Posterior vena cava (tissue), 2 donors: ENCODE measurements at regions not wholly inside any gene's neighbourhood (a gene's known extent, or its start where the extent isn't known, plus 50 kb on each side); places are given as distances from the start of the nearest gene placed in this dataset.

ENCODE experiments used
- DNase-seq: peaks from one replicate; pipeline ENCODE4 v3.0.0-alpha.2; 2020; ENCODE audit warnings: low spot score
- intact Hi-C, 2 donors: fragments of 100-400 bp; cut with DNase I; formaldehyde crosslinking; loops; one replicate each; pipeline versions ENCODE4 v1.14.1 to v1.14.2; 2022 to 2023
- donor health status: DM: yes; HTN: yes; CAD: no.
- donor health status: DM: yes; HTN: yes; CAD: no.

DNA sequence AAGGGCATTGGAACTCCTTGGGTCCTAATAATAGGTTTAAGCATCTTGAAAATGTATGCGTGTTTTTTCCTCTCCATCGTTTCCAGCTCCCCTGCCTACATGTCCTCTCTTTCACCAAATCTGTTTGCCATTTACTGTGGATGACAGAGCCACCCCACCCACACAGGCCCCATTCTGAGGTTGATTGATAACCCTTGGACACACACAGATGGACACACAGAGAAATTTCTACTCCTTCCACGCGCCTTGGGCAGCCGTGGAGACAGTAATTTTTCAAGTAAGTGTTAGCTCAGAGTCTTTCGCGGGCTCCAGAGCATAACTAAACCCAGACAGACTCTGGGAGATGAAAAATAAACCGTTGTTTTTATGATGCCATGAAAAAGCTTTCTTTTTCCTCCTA is 103.3 kb upstream of the NLRP1 start:
- intact Hi-C loops, result no loop called here

DNA sequence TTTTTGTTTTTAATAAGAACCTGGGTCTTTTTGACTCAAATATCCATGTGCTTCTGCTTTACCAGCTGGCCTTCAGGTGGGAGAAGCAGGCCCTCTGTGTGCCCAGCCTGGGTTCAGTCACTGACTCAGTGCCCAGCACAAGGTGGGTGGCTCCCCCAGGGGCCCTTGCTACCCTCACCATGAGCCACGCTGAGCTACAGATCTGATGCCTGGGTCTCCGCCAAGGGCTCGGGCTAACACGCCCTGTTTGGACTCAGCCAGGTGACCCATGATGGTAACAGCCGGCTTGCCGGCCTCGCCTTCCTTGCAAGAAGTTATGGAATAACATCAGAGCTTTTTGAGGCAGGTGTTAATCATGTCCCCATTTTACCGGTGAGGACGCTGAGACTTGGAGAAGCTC is 109.5 kb upstream of the NLRP1 start:
- no peak for DNase-seq
- intact Hi-C loops, result no loop called here

More for the DNA sequence above, 103.3 kb upstream of the NLRP1 start:
- no peak for DNase-seq

DNA sequence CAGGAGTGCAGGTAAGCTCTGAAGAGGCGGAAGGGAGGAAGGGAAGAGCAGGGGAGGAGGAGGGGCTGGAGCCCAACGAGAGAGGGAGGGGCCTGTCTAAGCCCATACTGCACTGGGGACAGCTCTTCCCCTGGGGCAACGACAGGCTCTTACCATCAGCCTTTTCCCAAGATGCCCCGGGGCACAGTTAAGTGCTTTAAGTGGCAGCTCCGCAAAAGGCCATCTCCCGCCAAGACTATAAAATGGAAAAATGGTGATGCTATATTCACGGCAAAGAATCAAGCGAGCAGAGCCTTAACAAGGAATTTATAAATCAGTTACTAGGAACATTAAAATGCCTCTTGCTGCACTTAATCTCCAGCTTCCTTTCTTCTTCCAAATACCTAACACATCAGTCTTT is 110.2 kb upstream of the NLRP1 start:
- intact Hi-C loops, result no loop called here
- DNase-seq, result no peak

DNA sequence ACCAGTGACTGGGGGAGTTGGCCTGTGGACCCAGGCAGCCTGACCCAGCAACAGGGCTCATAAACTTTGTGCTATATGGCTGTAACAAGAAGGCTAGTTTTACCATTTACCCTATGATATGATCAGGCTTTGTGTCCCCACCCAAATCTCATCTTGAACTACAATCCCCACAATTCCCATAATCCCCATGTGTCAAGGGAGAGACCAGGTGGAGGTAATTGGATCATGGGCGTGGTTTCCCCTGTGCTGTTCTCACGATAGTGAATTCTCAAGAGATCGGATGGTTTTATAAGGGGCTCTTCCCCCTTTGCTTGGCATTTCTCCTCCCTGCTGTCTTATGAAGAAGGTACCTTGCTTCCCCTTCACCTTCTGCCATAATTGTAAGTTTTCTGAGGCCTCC is 111.2 kb upstream of the NLRP1 start:
- no peak for DNase-seq
- intact Hi-C loops, result no loop called here

DNA sequence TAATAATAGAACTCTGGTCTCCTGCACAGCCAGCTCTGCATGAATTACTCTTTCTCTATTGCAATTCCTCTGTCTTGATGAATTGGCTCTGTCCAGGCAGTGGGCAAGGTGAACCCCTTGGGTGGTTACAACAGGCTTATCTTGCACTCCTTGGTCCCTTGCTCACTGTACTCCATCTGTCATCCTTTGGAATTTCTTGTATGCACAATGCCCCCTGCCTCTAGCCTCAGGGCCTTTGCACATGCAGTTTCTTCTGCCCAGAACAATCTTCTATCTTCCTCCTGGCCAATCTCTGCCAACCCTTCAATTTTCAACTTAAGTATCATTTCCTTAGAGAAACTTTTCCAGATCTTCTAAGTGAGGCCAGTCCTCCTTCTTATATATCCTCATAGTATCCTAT is 114.7 kb upstream of the NLRP1 start:
- intact Hi-C loops, result no loop called here
- no peak for DNase-seq

DNA sequence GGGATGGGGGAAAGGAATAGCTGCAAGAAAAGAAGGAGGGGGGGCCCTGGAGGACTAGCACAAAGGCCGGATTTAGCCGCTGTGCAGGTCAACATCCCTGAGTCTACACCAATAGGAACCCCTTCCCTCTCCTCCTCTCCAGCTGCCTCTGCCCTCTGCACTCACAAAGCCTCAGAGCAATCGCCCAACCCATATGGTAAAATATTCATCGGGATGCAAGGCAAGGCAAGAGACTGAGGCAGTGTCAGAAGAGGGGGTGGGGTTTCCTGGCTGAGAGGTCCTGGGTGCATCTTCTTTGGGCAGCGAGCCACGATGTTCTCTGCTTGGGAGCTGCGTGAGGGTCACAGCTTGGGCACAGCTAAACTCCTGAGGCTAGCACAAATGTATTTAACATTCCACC is 115.5 kb upstream of the NLRP1 start:
- DNase-seq, result no peak
- intact Hi-C loops, result no loop called here

DNA sequence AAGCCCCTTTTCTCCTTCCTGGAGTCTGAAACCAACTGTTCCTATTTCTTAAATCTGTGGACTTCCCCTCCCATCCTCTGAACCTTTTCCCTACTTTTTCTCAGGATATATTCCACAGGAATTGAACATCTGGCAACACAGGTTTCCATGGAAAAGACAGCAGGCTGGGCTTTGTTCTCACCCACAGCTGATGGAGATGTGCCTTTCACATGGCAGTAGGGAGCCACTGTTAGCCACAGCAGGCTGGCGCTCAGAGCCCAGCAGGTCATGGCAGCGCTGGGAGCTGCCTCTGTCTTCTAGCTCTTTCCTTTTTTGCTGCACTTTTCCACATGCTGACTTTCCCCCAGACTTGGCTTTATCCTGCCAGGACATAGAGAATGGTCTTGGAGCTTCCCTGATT is 116.4 kb upstream of the NLRP1 start:
- DNase-seq, result no peak
- intact Hi-C loops, result no loop called here

DNA sequence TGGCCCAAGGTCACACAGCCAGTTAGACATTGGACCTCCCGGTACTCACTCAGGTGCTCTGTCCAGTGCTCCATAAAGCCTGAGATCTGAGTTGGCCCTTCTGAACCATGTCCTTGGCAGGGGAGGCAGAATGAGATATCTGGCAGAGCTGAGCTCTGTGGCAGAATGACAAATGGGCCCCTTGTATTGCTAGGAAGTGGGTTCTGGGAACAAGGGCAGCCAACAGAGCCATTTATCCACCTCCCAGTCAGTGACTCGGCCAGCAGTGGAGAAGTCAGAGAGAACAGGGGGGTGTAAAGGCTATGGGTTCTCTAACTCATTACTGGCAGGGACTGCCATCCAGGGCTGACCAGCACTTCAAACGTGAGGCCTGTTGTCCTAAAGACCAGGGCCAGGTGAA is 117.1 kb upstream of the NLRP1 start:
- intact Hi-C loops, result no loop called here
- no peak for DNase-seq

DNA sequence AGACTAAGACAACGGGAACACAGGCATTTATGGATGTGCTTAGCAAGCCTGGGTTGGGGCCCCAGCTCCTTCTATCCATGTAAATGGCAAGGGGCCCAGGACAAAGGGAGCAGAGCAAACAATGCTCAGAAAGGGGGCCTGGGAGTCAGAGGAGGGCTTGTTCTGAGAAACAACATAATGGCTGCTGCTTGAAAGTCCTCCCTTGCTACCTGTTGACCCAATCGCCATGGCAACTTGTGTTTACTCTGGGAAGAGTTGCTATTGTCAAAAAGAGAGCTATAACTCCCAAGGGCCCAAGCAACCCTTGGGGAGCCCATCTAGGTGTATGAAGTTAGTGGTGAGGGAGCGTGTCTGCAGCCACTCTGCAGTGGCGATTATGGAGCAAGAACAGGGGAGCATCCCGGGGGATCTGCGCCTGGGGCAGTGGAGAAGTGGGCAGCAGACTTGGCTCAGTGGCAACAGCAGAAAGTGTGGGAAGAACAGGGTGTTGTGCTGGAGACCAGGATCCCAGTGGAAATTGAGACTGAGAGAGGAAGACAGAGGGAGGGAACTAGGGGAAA is 118.7 kb upstream of the NLRP1 start:
- intact Hi-C loops, result no loop called here
- DNase-seq, result no peak

DNA sequence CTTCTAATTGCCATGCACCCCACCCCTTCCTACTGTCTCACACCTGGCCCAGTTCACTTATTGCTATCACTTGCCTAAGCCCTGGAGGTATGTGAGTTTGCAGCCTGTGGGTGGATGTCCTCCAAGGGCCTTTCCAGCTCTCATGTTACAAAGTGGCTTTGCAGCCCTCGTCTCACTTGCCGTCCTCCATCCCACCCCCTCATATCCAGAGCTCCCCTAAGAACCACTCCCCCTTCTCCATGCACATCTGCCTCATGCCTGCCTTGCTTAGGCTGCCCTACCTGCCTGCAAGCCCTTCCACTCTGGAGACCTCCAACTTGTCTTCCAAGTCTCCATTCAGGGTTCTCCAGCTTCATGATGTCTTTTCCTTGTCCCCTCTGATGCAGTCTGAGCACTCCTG is 119.4 kb upstream of the NLRP1 start:
- intact Hi-C loops, result no loop called here
- DNase-seq, result no peak

DNA sequence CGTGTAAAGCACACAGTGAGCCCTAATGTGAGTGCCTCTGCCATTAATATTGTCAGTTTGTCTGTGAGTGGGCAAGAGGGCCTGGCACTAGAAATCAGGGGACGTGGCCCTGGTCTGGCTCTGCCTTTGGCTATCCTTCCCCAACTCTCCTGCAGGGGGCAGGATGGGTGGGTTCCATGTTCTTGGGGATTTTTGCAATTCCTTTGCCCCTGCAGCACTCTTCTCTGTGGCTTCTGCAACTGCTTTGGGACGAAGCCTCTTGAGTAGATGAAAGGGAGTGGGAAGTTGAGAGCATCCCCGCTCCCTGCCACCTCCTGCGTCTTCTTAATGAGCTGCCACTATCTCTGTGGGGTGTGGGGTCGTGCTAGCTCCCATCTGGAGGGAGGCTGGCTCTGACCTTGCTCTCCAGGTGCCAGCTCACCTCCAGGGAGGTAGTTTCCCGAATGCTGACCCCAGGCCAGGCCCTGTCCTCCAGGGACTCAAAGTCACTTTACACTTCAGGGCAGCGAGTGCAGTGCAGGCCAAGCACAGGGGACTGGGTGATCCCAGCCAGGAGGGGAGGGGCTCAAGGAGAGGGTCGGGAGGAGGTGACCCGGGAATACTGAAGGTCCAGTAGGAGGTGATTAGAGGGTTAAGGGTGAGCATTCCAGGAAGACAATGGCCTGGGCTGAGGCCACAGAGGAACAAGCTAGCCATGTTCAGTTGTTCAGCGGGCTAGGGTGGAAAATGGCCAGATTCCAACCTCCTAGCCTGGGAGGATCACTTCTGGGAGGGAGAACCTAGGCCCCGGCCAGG is 121.0 kb upstream of the NLRP1 start:
- intact Hi-C loops, result no loop called here

DNA sequence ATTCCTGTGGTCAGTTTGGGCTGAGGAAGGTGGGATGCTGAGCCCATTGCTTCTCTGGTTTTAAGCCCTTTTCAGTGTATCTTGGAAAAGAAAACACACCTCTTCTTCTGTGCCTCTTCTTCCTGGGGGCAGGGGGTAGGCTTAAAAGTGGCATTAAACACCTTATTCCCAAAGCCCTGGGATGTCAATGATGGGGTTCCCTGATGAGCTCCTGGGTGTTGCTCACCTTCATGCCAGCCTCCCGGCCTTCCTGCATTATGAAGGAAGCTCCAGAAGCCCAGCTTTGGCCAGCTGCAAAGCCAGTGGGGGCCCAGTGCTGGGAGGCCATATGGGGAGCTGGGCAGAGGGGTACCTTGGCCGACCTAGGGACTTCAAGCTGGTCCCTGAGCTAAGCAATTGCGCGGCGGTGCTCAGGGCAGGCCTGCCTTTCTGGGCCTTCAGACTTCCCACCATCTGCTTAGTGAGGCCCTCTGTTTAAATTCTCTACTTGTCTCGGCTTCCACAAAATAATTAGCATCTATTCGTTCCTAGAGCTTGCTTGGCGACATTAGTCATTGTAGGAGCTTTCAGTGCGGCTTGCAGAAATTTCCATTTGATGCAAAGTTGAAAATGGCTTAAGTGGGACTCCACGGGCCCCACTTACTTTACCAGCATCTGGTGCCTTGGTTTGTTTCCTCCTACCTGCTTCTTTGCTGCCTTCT is 121.7 kb upstream of the NLRP1 start:
- intact Hi-C loops, result no loop called here
- DNase-seq, result no peak

More for the DNA sequence above, 121.0 kb upstream of the NLRP1 start:
- no peak for DNase-seq

DNA sequence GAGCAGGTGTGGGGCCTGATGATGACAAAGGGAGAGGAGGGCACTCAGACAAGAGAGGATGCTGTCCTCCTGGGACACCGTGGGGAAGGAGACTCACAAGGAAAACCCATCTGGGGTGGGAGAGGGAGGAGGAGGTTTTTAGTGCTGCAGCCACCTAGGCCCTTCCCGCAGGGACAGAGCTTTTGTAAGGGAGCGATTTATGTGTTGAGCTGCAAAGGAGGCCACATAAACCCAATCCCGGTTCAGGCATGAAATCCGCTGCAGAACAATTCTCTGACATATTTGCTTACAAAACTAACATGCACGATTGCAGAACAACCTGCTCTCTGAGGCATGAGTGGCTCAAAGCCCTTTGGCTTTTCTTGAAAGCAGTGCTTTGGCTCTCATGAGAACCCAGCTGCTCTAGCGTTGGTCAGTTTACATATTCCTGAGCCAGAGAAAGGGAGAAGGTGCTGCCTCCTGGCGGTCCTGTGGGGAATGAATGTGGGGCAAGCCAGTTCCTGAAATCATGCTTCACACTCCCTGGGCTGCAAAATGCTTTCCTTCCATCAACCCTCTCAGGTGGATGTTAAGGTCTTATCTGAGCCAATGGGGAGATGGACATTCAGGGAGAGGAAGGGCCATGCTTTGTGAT is 122.4 kb upstream of the NLRP1 start:
- no peak for DNase-seq
- intact Hi-C loops, result no loop called here

DNA sequence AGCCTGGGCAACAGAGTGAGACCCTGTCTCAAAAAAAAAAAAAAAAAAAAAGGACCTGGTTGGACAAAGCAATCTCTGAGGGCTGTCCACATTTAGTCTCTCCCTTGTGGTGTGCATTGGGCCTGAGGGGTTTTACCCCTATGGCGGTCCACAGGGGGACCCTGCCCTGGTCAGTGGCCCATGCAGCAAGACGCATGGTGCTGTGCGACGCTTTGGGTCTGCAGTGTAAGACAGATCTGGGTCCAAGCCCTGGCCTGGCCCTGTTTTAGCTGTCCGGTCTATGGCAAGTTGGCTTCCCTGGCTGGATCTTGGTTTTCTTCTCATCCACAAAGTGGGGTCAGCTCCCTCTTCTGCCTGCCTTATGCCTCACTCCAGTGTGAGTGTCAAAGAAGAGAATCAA is 123.2 kb upstream of the NLRP1 start:
- intact Hi-C loops, result no loop called here
- DNase-seq, result no peak

DNA sequence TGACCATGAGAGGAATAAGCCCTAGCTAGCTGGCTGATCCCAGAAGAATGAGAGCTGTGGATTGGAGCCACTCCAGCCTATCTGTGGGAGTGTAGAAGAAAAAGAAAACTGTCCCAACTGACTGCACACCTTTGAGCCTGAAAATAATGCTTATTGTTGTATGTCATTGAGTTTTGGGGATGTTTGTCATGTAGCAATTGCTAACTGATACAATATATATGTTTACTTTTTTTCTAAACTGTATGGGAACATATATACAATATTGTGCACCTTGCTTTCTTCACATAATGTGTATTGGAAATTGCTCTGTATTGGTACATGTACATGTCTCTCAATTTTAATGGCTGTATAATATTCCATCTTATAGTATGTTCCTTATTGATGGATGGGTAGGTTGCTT is 124.0 kb upstream of the NLRP1 start:
- DNase-seq, result no peak
- intact Hi-C loops, result no loop called here

DNA sequence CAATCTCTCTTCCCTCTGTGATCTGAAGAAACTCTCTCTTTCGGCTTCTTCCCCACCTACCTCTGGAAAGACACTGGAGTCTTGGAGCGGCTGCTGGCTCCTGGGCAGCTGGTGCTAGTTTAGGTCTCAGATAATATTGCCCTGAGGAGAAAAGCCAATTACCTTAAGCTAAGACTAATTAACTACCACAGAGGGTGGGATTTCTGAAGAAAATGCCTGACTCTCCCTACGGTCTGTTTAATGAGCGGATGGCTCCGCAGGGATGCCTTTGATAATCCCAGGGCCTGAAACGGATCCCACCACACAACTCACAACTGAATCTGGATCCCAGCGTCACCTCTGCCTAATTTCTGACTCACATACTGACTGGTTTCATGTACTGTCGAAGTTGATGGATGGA is 127.0 kb upstream of the NLRP1 start:
- intact Hi-C loops, result no loop called here
- no peak for DNase-seq

DNA sequence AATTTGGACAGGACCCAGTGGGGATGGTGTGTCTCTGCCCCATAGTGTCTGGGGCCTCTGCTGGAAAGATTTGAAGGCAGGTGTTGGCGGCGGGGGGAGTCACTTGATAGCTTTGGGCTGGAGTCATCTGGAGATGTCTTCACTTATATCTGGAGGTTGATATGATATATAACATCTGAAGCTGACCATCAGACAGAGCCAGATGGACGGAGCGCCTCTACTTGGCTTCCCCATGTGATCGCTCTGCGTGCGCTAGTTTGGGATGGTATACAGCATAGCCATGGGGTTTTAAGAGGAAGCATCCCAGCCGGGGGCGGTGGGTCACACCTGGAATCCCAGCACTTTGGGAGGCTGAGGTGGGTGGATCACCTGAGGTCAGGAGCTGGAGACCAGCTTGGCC is 130.7 kb upstream of the NLRP1 start:
- intact Hi-C loops, result no loop called here
- no peak for DNase-seq

DNA sequence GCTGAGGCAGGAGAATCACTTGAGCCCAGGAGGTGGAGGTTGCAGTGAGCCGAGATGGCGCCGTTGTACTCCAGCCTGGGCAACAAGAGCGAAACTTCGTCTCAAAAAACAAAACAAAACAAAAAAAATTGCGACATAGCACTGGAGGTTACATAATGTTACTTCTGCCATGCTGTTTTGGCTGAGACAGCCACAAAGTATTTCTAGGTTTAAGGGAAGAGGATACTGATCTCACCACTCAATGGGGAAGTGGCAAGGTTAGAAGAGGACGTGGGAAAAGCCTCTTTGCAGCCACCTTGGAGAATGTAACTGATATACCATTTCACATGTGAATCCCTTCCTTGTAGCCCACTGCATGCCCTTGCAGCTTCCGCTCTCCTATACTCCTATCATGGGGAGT is 131.2 kb upstream of the NLRP1 start:
- DNase-seq, result no peak
- intact Hi-C loops, result no loop called here

DNA sequence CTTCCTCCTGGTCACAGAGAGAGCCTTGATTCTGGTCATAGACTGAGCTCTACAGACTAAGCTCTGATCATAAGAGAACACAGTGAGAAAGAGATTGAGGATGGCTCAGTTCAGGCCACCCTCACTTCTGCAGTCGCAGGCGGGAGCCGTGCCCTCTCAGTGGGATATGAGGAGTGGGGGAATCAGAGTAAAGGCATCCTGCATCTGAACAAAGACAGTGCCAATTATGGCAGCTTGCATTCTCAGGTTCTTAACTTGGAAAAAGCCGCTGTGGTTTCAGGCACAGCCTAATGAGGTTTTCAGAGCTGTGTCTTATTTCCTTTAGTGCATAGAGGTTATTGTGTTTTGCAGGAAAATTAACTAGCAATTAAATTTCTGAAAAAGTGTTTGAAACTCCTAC is 134.4 kb upstream of the NLRP1 start:
- no peak for DNase-seq
- intact Hi-C loops, result no loop called here

DNA sequence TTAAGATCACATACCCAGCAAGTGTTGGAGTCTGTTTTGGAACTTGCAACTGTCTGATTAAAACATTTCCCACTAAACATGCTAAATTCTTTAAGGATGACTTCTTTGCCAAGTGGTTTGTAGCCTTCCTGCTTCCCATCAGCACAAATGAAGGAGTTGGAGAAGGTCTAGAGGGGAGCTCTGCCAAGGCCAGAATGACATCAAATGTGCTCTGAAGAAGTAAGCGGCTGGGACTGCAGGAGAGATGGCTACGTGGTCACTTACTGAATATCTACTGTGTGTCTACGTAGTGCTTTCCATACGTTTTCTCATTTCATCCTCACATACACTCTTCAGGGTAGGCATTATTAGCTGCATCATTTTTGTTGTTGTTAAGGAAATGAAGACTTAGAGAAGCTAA is 135.7 kb upstream of the NLRP1 start:
- intact Hi-C loops, result no loop called here
- DNase-seq, result no peak

DNA sequence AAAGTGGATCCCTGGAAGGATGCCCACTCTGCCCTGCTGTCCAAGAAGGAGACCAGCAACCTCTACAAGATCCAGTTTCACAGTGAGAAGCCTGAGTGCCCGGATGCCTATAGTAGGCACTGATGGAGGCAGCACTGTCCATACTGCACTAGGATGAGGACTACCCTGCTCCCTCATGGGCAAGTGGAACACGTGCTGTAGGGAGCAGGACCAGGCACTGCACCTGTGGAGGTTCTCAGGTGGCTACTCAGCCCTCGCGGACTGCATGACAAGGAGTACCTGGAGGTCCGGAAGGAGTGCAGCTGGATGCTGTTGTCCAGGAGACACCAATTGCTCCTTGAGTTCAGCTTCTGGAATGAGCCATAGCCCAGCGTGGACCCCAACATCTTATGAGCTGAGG is 146.1 kb upstream of the NLRP1 start:
- intact Hi-C loops, result no loop called here
- DNase-seq, result no peak
